Right lobe of liver (tissue), 6 donors: ENCODE measurements at regions not wholly inside any gene's neighbourhood (a gene's known extent, or its start where the extent isn't known, plus 50 kb on each side); places are given as distances from the start of the nearest gene placed in this dataset.

Experiments
- ATAC-seq, 4 donors: fragments of 200-7000 bp; cut with Tn5 transposase; one replicate each; pipeline ENCODE4 v1.9.1; 2020; ENCODE audit warnings: mild to moderate bottlenecking in 4 of 4, moderate library complexity in 4 of 4
- DNase-seq, 3 donors: peaks; one replicate each; pipeline ENCODE4 v3.0.0-alpha.2; 2020
- H3K27ac ChIP-seq, 3 donors: fragments of 200-600 bp; one replicate each; pipeline ENCODE4 v1.8.0; 2022
- H3K27me3 ChIP-seq, 2 donors: fragments of 200-600 bp; one replicate each; pipeline ENCODE4 v1.8.0; 2022
- H3K36me3 ChIP-seq, 4 donors: fragments of 200-600 bp; sonication (generic) in 1 of 4; one replicate each; pipeline versions ENCODE4 v1.5.1 to v1.8.0; 2017 to 2022; ENCODE audit warnings: control low read depth in 1 of 4
- H3K4me1 ChIP-seq, 4 donors: fragments of 200-600 bp; sonication (generic) in 1 of 4; one replicate each; pipeline versions ENCODE4 v1.5.1 to v1.8.0; 2017 to 2022; ENCODE audit warnings: control low read depth in 1 of 4
- H3K4me3 ChIP-seq, 3 donors: fragments of 200-600 bp; one replicate each; pipeline ENCODE4 v1.8.0; 2022
- H3K9me3 ChIP-seq, 4 donors: fragments of 200-600 bp; sonication (generic) in 1 of 4; one replicate each; pipeline versions ENCODE4 v1.5.1 to v1.8.0; 2017 to 2022; ENCODE audit warnings: control low read depth in 1 of 4
- POLR2A ChIP-seq: fragments of 450-650 bp; IDR thresholded peaks from one replicate; pipeline ENCODE4 v1.6.1; 2017; ENCODE audit warnings: antibody characterized with exemption, mild to moderate bottlenecking
- WGBS: methylation state at CpG from one replicate; pipeline ENCODE4 v1.1.6; 2018; ENCODE audit warnings: low coverage, low lambda C conversion rate; ENCODE audit not compliant: insufficient coverage; ENCODE audit errors: missing lambda C conversion rate; 5-methylcytosine and 5-hydroxymethylcytosine counted together
- intact Hi-C, 2 donors: fragments of 100-400 bp; cut with DNase I; formaldehyde crosslinking; loops; one replicate each; pipeline versions ENCODE4 v1.11.2 to v1.14.1; 2022
- TF ChIP-seq, protein P1 (sequence below), 4 donors: fragments of 200-600 bp in 3 of 4; fragments of 450-650 bp in 1 of 4; IDR thresholded peaks; one replicate each; pipeline versions ENCODE4 v1.5.1 to v1.8.0; 2016 to 2022; ENCODE audit warnings: antibody characterized with exemption in 4 of 4, mild to moderate bottlenecking in 2 of 4
- donor health status: DM: no; HTN: yes; CAD: no.
- donor health status: DM: no; HTN: no; CAD: no.
- donor health status: DM: no; HTN: no; CAD: no.
- donor health status: DM: no; HTN: yes; CAD: no.
- donor health status: DM: no; HTN: yes; CAD: no.

DNA sequence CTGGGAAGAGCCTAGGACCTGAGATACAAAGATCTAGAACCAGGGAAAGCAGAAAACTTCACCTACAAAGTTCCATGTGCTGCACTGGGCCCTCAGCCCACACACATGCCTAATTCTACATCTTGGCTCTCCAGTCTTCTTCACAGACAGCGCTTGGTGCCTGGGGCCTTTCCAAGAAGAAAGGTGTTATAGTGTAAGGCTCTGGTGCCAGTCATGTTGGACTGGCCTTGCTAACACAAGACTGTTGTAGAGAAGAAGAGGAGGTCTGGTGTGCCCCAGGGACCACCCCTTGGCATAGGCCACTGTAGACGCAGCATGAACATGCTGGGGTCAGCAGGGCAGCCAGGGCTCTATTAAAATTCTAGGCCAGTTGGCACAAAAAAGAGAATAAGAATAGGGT lies 226.2 kb upstream of the CTNNB1 start:
- H3K4me3 ChIP-seq = no peak overlapping the region
- WGBS = 100% methylated on average over 2 of the region's 2 CpGs
- H3K9me3 ChIP-seq = no peaks in the 10 kb centered on the region
- H3K27me3 ChIP-seq = no peaks in the 10 kb centered on the region
- H3K27ac ChIP-seq = no peak overlapping the region
- no peak for TF ChIP-seq POLR2A
- TF ChIP-seq, protein P1, sequence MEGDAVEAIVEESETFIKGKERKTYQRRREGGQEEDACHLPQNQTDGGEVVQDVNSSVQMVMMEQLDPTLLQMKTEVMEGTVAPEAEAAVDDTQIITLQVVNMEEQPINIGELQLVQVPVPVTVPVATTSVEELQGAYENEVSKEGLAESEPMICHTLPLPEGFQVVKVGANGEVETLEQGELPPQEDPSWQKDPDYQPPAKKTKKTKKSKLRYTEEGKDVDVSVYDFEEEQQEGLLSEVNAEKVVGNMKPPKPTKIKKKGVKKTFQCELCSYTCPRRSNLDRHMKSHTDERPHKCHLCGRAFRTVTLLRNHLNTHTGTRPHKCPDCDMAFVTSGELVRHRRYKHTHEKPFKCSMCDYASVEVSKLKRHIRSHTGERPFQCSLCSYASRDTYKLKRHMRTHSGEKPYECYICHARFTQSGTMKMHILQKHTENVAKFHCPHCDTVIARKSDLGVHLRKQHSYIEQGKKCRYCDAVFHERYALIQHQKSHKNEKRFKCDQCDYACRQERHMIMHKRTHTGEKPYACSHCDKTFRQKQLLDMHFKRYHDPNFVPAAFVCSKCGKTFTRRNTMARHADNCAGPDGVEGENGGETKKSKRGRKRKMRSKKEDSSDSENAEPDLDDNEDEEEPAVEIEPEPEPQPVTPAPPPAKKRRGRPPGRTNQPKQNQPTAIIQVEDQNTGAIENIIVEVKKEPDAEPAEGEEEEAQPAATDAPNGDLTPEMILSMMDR (IDR thresholded peaks at IDR 0.05) = no peak
- H3K4me1 ChIP-seq = peaks cover 0 to 10% (median 0%) of the 10 kb centered on the region in 4 donors
- ATAC-seq = no peak
- no peak for DNase-seq
- intact Hi-C loops = no loop called here
- no peaks in the 10 kb centered on the region for H3K36me3 ChIP-seq

DNA sequence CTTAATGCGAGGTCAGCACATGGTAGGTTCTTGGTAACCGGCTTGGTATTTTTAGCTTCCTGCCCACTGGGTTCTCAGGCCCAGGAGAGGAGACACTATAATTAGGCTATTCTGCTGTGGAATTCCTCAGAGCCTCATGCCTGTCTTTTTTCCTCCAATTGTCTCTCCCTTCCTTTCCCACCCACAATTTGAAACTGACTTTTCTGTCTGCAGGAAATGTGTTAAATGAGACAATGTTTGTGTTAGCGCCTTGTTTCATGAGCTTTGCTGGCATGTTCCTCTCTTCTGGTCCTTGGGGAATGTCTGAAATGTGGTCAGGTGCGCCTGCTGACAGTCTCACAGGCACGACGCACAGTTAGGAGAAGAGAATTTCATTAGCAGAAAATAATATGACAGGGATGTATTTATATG lies 223.6 kb upstream of the CTNNB1 start:
- TF ChIP-seq, protein P1 (IDR thresholded peaks at IDR 0.05) = no peak
- no peak for TF ChIP-seq POLR2A
- H3K36me3 ChIP-seq = no peaks in the 10 kb centered on the region
- H3K27ac ChIP-seq = peak overlapping the region in 1 of 3 donors; percentile 5
- peaks cover 0 to 10% (median 0%) of the 10 kb centered on the region in 4 donors for H3K4me1 ChIP-seq
- H3K27me3 ChIP-seq = no peaks in the 10 kb centered on the region
- ATAC-seq (peak in 3 of 4 donors; percentile 33 to 60 (median 39)), DNase-seq (no peak)
- intact Hi-C loops = no loop called here
- no peaks in the 10 kb centered on the region for H3K9me3 ChIP-seq
- WGBS = 49% methylated on average over 4 of the region's 6 CpGs
- no peak overlapping the region for H3K4me3 ChIP-seq

DNA sequence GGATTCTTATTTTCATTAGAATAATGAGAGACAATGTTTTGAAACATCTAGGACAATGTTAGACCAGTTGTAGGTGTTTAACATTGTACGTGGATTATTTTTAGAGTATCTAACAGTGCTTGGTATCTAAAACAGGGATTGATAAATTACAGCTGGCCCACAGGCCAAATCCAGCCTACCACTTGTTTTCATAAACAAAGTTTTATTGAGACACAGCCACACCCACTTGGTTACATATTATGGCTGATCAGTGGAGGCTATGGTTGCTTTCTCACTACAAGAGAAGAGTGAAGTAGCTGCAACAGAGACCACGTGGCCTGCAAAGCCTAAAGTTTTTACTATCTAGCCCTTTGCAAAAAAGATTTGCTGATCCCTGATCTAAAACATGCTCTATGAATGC lies 223.1 kb upstream of the CTNNB1 start:
- ATAC-seq (no peak), DNase-seq (no peak)
- Histone ChIP-seq H3K27ac (peak overlapping the region in 1 of 3 donors; percentile 5), H3K36me3 (no peaks in the 10 kb centered on the region), H3K4me3 (no peak overlapping the region), H3K9me3 (no peaks in the 10 kb centered on the region), H3K4me1 (peaks cover 0 to 7% (median 0%) of the 10 kb centered on the region in 4 donors), H3K27me3 (no peaks in the 10 kb centered on the region)
- intact Hi-C loops = no loop called here
- TF ChIP-seq POLR2A = no peak
- TF ChIP-seq, protein P1 (IDR thresholded peaks at IDR 0.05) = no peak
- WGBS = 22% methylated on average over 2 of the region's 2 CpGs

DNA sequence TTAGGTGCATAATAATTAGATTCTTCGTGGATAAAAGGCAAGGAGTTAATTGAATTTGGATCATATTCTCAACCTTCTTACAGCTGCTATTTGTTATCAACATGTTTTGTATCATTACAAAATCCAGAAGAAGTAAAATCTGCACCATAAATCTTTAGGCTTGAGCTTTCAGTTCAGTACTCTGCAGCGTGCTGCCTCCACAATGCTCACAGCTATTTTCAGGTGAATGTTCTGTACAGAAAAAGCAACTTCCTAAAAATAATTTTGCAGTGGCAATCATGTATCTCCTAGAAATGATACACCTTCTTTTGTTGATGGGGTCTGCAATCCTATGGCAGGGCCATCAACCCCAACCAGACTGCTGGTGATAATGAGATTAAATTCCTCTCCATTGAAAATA lies 220.9 kb upstream of the CTNNB1 start:
- no peaks in the 10 kb centered on the region for H3K27me3 ChIP-seq
- H3K4me1 ChIP-seq = no peaks in the 10 kb centered on the region
- TF ChIP-seq POLR2A = no peak
- TF ChIP-seq, protein P1 (IDR thresholded peaks at IDR 0.05) = no peak
- WGBS = 47% methylated on average over 2 of the region's 2 CpGs
- H3K27ac ChIP-seq = no peak overlapping the region
- no peak for DNase-seq
- no peak for ATAC-seq
- no peak overlapping the region for H3K4me3 ChIP-seq
- intact Hi-C loops = no loop called here
- H3K36me3 ChIP-seq = no peaks in the 10 kb centered on the region
- no peaks in the 10 kb centered on the region for H3K9me3 ChIP-seq

DNA sequence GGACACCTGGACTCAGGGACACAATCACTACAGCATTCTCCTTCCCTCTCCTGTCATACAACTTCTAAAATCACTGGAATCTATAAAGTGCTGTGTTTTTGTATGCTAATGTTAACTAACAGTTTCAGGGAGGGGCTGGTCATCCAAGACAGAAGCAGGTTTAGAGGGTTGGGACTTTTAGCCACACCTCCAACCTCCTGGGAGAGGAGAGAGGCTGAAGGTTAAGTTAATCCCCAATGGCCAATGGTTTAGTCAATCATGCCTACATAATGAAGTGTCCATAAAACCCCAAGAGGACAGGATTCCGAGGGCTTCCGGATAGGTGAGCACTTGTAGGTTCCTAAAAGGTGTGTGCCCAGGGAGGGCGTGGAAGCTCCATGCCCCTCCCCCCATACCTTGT lies 219.3 kb upstream of the CTNNB1 start:
- Histone ChIP-seq H3K4me1 (no peaks in the 10 kb centered on the region), H3K9me3 (no peaks in the 10 kb centered on the region), H3K27ac (no peak overlapping the region), H3K27me3 (no peaks in the 10 kb centered on the region), H3K36me3 (no peaks in the 10 kb centered on the region), H3K4me3 (no peak overlapping the region)
- DNase-seq (no peak), ATAC-seq (no peak)
- intact Hi-C loops = no loop called here
- TF ChIP-seq, protein P1 (IDR thresholded peaks at IDR 0.05) = no peak
- TF ChIP-seq POLR2A = no peak
- 75% methylated on average over 2 of the region's 3 CpGs for WGBS
